ENCODE measurements at regions not wholly inside any gene's neighbourhood (a gene's known extent, or its start where the extent isn't known, plus 50 kb on each side); places are given as distances from the start of the nearest gene placed in this dataset.
A peak's percentile ranks its signal among the peaks of the same experiment; 100 is the strongest.
"Not testable (repeated sequence)": the region's sequence is repeated elsewhere in the genome, so short reads cannot be mapped to it uniquely, and the experiment has no call there.

DNA sequence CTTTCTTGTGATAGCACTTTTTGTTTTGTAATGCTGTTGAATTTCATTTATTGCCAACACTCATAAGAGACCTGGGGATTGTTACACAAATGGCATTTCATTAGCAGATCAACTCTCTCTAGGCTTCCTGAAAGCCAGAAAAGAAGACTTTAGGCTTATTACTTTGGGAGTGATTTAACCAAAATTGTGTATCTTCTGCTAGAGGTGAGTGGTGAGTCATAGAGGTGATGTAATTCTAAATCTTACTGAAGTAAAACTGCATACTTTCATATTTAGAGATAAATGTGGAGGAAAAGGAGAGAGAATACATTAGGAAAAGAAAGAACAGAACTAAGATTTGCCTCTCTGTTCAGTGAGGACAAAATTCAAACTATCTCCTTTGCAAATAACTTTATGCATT is 304.7 kb upstream of the RGS17 start:
- peak; percentile 50 for FAIRE-seq
- no peak for DNase-seq (ENCODE audit: low spot score)

DNA sequence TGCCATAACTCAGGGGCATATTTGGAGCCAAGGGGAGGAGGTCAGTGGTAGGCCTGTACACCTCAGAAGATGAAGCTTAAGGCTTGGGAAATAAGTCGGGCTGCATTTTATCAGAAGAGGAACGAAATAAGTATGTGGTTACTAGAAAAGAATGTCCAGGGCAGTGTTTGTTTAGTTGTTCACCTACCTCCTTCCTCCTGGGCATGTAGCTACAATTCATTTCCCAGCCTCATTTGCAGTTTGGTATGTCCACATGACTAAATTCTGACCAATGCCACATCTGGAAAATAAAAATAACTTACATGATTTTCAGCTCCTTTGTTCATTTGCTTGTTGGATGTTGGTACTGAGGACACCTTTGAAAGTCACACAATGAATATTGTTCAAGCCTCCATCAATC is 294.5 kb upstream of the RGS17 start:
- FAIRE-seq (no peak), DNase-seq (ENCODE audit: low spot score) (no peak)

DNA sequence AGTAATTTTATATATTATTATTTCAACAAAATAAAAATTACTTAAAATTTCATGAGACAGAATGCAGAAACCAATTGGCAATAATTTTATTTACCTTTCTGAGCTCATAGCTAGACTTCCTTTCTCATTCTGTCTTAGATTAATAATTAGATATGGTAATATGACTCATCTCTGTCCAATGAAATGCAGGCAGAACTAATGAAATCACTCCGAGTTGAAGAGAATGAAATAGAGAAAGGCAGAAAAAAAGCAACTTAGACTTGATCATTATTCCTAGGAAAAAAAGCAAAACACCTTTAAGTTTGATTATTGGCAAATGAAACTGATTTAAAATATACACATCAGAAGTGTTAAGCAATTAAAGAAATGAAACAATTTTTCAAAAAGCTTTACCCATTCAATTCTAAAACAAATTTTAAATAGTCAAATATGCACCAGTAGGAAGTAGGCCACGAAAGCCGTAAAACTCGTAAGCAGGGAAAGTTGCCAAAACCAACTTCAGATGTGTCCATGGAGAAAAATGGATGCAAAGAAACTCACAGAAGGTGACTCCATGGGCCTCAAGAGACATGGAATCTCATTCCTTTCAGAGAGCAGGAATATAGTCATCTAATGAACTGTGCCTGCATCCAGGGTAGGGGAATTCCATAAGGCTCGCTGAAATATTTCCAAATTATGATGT is 293.8 kb upstream of the RGS17 start:
- DNase-seq (ENCODE audit: low spot score): no peak
- no peak for FAIRE-seq

DNA sequence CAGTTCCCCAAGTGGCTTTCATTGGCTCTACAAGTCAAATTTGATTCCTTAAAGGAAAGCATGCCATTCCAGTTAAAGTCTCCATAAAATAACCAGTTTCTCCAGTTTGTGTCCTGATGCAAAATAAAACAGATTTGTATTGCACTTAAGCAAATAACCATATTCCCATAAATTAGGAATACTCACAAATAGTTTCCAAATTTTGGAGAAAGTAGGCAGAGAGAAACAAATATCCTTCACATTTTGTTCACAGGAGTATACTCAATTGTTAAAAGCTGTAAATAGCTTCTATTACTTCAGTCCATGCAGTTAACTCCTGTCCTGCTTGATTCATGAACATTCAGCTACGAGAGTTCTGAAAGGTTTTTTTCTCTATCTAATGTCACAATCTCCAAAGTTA is 281.4 kb upstream of the RGS17 start:
- FAIRE-seq (no peak), DNase-seq (ENCODE audit: low spot score) (no peak)

DNA sequence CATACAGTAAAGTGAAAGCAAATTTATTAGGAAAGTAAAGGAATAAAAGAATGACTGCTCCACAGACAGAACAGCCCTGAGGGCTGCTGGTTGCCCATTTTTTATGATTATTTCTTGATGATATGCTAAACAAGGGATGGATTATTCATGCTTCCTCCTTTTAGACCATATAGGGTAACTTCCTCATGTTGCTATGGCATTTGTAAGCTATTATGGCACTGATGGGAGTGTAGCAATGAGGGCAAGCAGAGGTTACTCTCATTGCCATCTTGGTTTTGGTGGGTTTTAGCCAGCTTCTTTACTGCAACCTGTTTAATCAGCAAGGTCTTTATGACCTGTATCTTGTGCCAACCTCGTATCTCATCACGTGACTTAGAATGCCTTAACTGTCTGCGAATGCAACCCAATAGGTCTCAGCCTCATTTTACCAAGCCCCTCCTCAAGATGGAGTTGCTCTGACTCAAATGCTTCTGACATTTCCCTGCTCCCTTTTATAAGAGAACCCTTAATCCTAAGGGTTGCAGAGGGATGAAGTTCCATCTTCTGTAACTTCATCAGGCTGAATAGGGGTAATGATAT is 280.1 kb upstream of the RGS17 start:
- DNase-seq (ENCODE audit: low spot score) (no peak), FAIRE-seq (no peak)

DNA sequence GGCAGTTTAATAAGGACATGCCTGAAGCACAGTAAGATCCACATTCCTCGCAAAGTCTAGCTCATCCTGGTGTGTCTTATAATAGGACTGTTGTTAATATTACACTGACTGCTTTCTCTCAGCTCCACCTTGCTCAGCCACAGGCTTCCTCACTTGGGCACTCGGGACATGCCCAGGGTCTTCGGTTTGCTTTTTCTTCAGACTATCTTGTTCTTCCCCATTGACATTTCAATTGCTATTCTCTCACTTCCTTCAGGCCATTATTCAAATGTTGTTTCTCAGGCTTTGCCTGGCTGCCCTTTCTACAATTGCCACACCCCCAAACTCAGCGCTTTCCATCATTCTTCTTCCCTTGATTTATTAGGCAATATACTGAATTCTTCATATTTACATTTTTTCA is 274.8 kb upstream of the RGS17 start:
- FAIRE-seq (no peak), DNase-seq (ENCODE audit: low spot score) (no peak)

DNA sequence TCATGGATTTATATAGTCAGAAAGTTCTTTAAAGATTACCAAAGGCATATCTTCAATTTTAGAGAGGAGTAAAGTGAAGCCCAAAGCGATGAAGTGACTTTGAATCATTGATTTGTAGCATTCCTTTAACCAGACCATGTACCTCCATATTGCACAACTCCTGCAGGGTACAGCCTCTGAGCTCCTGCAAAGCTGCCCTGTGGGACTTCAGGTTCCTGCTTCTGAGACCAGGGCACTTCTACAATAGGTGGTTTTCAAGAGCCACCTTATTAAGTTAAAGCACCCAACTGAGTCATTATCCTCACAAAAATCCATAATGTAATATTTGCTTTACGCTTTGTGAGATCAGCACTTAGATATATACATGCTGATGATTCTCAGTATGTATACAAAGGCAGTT is 270.7 kb upstream of the RGS17 start:
- DNase-seq (ENCODE audit: low spot score): no peak
- FAIRE-seq: no peak

DNA sequence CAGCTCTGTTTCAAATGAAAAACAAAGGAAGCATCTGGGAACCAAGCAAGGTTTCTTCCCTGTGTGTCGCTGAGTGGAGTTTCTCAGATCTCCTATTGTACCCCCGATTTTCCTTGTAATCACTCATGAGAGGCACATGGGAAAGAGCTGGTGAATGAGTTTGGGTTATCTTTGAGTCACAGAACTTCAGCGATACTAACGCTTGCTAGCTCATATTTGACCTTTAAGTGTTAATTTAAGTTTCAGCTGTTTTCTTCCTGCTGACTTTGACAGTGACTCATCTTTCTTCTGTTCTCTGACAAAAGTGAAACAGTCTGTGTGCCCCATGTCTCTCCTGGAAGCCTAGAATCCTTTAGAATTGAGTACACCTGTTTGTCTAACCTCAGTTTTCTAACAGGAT is 261.1 kb upstream of the RGS17 start:
- DNase-seq (ENCODE audit: low spot score) (no peak), FAIRE-seq (no peak)

DNA sequence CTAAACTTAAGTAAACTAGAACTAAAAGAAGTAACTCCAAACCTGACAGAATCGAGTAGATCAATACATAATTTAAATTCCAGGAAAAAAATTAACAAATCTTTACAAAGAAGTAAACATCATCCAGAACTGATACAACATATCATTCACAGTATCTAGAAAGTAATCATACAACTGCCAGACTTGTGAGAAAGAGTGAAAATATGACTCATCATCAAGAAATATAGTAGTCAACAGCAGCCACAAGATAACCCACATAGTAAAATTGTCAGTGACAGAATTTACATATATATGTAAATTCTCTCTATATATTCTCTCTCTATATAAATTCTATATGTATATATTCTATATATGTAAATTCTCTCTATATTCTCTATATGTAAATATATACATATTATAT is 242.8 kb upstream of the RGS17 start:
- DNase-seq (ENCODE audit: low spot score) (no peak), FAIRE-seq (no peak)

DNA sequence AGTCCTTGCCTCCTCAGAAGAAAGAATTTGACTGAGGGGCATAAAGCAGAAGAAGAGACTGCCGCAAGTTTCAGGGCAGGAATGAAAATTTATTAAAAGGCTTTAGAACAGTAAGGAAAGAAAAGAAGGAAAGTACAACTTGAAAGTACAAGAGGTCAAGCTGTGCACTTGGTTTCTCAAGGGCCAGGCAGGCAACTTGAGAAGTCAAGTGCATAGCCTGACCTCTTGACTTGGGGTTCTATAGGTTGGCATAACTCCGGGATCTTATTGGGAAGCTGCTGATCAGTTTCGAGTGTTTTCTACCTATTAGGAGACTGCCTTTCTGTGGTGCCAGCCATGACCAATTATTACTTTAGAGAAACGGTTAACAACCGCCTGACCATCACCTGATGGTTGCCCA is 237.0 kb upstream of the RGS17 start:
- FAIRE-seq (no peak), DNase-seq (ENCODE audit: low spot score) (no peak)

DNA sequence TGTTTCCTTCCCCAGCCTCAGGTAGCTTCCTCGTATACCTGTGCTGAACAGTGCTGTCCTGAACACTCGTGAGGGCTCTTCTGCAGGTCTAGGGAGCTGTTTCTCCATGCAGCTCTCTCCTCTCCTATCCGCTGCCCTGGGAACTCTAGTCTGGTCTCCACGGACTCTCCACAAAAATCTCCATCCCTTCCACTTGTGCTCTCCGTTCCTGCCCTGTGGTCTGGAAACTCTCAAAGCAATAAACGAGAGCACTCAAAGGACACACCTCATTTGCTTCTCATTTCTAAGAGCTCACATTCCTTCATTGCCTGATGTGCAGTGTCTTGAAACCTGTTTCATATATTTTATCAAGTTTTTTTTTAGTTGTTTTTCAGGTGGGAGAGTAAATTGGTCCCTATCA is 235.9 kb upstream of the RGS17 start:
- FAIRE-seq: no peak
- no peak for DNase-seq (ENCODE audit: low spot score)

DNA sequence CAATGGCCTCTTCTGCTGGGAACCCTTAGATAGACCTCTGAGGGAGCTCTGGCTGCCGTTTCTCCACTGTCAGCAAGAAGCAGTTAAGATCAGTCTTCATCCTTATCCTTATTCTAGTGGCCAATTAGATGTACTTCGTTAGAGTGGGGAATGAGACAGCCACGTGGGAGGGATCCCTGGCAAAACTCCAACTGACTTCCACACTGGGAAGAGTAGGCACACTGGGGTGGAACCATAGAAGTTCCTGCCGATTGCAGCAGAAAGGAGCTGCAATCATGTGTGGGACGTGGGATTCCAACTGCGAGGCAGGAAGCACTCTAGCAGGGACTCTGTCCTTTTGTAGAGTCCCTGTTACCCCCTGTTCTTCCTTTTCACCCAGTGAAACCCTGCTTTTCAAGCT is 226.3 kb upstream of the RGS17 start:
- DNase-seq (ENCODE audit: low spot score) (no peak), FAIRE-seq (no peak)

DNA sequence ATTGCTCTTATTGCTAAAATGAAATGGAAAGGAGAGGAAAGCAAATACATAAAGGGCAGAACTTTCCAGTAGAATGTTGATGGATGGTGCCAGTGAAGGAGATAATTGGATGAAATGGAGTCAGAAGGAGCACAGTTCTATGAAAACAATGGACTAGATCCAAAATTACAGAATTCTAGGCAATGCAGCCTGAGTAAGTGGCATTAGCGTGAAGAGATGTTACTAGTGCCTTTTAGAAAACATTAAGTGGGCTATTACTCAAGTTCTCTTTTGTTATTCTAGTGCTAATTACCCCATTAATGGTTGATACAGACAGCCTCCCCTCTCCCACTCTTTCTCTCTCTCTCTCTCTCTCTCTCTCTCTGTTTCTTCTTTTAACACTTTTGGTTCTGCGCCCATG is 209.5 kb upstream of the RGS17 start:
- FAIRE-seq: no peak
- no peak for DNase-seq (ENCODE audit: low spot score)

DNA sequence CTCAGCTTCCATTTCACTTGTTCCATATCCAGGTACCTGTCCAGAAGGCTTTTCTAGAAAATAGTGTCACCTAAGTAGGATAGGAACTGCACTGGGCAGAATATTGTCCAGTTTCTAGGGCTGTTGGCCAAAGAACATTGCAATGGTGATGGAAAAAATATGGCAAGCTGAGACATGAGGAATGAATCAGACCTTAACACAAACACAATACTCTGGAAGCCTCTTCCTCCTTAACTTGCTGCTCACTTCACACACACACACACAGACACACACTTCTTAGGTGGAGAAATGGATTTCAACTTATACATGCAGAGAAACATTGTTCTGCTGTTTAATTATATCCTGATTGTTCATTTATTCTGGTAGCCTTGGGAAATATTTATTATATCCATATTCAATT is 203.0 kb upstream of the RGS17 start:
- no peak for DNase-seq (ENCODE audit: low spot score)
- no peak for FAIRE-seq

DNA sequence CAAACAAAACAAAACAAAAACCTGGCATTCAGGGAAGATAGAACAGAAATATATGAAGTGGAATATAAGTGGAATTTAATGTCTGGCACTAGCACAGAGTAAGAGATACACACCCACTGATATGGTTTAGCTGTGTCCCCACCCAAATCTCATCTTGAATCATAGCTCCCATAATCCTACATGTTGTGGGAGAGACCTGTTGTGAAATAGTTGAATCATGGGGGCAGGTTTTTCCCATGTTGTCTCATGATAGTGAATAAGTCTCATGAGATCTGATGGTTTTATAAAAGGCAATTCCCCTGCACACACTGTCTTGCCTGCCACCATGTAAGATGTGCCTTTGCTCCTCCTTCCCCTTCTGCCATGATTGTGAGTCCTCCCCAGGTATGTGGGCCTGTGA is 200.1 kb upstream of the RGS17 start:
- not testable (repeated sequence) for DNase-seq (ENCODE audit: low spot score); FAIRE-seq

DNA sequence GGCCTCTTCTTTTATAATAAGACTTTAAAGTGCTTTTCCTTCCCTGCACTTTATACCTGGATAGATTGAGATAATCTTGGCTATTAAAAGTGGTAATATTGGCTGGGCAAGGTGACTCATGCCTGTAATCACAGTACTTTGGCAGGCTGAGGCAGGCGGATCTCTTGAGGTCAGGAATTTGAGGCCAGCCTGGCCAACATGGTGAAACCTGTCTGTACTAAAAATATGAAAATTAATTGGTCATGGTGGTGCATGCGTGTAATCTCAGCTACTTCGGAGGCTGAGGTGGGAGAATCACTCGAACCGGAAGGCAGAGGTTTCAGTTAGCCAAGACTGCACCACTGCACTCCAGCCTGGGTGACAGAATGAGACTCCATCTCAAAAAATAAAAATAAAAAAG is 197.1 kb upstream of the RGS17 start:
- FAIRE-seq: no peak
- no peak for DNase-seq (ENCODE audit: low spot score)

DNA sequence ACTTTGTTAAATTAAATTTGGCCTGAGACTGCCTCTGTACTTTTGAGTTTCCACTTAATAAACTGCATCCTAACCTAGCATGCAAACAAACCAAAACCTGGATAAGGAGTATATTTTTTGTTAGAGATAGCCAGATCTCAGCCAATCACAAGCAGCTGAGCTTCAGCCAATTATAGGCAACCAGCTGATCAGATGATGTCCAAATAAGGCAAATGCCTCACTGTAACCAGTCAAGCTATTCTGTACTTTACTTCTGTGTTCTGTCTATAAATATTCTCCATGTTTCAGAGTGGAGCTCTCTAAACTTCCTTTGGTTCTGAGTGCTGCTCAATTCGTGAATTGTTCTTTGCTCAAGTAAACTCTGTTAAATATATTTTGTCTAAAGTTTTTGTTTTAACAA is 194.6 kb upstream of the RGS17 start:
- DNase-seq (ENCODE audit: low spot score) (no peak), FAIRE-seq (no peak)

DNA sequence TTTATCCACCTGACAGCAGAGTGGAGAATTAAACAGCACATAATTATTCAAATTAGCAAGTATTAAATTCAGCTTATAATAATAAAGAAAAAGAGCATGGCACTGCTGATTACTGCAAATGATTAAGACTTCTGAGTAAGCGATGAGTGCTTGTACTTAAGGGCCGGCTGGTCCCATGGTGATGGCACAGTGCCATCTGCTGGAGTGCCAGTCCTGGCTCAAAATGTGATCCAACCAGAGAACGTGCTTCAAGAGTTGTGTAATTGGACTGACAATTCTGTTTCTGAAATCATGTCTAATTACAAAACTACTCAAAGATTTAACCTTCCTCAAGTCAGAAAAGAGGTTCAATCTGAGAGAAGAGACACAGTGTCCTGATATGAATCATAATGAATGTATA is 181.6 kb upstream of the RGS17 start:
- peak; percentile 50 for DNase-seq (ENCODE audit: low spot score)
- FAIRE-seq: peak; percentile 56

DNA sequence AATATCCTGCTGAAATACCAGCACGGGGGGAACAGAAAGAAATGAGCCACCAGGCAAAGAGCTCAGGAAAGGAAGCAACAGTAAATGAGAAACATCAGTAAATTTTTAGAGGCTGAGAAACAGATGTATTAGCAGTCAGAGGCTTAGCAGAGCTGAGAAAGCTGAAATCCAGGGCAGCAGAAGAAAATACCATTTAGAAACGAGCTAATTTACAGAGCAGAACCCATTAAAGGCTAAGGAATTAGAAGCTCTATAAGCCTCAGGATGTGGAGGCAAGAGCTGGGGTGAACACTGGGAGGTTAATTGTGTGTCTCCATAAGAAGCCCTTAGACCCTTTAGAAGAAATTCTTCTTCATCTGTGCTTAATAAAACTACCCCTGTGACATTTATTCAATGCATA is 178.6 kb upstream of the RGS17 start:
- FAIRE-seq: no peak

DNA sequence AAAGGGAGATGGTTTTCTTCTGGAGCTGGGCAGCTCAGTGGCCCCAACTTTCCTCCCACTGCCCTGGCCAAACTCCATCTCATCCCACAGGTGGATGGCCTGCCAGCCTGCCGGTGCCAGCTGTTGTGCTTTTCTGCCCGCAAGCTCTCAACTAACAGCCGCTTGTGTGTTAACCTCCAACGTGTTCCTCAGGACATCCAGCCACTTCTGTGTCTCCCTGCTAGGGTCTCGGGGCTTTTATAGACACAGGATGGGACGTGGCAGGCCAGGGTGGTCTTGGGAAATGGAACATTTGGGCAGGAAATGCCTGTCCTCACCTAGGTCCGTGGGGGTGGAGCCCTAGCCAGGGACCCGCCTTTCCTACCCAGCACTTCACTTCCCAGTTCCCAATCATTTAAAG is 171.1 kb upstream of the RGS17 start:
- DNase-seq (ENCODE audit: low spot score): no peak
- FAIRE-seq: no peak

More for the DNA sequence above, 178.6 kb upstream of the RGS17 start:
- DNase-seq (ENCODE audit: low spot score): no peak

DNA sequence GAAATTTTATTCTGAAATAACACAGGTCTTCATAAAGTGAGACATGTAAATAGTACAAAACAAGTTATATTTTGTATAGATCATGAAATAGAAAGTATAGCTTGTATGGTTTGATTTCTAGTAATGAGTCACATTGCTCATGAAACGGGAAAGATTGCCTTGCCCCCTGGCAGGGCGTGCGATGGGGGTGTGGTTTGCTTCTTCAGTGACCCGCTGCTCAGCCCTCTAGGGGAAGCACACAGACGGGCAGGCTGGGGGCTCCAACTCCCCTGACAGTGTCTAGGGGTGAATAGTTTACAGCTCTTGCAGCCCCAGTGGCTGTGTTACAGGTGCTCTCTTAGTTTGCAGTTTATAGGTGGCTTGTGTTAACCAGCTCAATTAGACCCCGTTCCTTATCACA is 170.5 kb upstream of the RGS17 start:
- DNase-seq (ENCODE audit: low spot score): peak; percentile 6
- FAIRE-seq: no peak

DNA sequence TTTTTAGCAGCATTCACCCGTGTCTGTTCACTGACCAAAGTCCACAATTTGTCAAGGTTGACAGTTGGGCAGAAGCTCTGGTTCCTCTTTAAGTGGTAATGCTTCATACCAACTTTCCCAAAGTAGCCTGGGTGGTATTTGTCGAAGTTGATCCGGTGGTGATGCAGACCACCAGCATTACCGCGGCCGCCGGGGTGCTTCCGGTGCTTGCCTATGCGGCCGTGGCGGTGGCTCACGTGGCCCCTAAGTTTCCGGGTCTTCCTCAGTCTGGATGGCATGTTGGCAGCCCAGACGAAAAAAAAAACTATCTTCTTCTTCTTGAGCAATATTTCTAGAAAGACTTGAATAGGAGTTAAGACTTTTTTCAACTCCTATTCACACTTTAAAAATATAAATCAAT is 151.4 kb upstream of the RGS17 start:
- not testable (repeated sequence) for FAIRE-seq

DNA sequence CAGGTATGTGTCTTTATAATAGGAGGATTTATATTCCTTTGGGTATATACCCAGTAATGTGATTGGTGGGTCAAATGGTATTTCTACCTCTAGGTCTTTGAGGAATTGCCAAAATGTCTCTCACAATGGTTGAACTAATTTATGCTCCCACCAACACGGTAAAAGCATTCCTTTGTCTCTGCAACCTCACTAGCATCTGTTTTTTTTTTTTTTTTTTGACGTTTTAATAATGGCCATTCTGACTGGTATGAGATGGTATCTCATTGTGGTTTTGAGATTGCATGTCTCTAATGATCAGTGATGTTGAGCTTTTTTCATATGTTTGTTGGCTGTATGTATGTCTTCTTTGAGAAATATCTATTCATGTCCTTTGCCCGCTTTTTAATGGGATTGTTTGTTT is 144.9 kb upstream of the RGS17 start:
- FAIRE-seq (no peak), DNase-seq (ENCODE audit: low spot score) (no peak)

More for the DNA sequence above, 151.4 kb upstream of the RGS17 start:
- DNase-seq (ENCODE audit: low spot score): not testable (repeated sequence)
